OCI-LY7 (cell line): ENCODE measurements at regions not wholly inside any gene's neighbourhood (a gene's known extent, or its start where the extent isn't known, plus 50 kb on each side); places are given as distances from the start of the nearest gene placed in this dataset.

Experiments
- BruUV-seq: library from RNA; stranded (reverse); fragments of 400-500 nt; replicated peaks from 2 replicates; lab custom pipeline; 2021; lab: Mats Ljungman, UMichigan
- CTCF ChIA-PET: fragments of 300-600 bp; sonication (Branson Sonifier 250); formaldehyde crosslinking; loops from one replicate; lab custom pipeline; 2022; ENCODE audit warnings: antibody characterized with exemption; ENCODE audit not compliant: unreplicated experiment; lab: Charles Lee
- POLR2A ChIA-PET: fragments of 300-600 bp; sonication (Branson Sonifier 250); formaldehyde crosslinking; loops from one replicate; lab custom pipeline; 2022; ENCODE audit warnings: antibody characterized with exemption; lab: Charles Lee
- DNase-seq: peaks from one replicate; pipeline ENCODE4 v3.0.0-alpha.2; 2015; ENCODE audit warnings: low spot score
- H2AFZ ChIP-seq: fragments of 200-600 bp; sonication (generic), shearing (Covaris generic); 2 replicates; pipeline ENCODE4 v1.6.1; 2014; ENCODE audit warnings: mild to moderate bottlenecking, antibody characterized with exemption, low read length, moderate library complexity
- H3K27ac ChIP-seq: fragments of 200-600 bp; sonication (generic); 2 replicates; pipeline ENCODE4 v1.5.1; 2014; ENCODE audit warnings: mixed run types, low read depth, mild to moderate bottlenecking, moderate library complexity, low read length, inconsistent platforms; ENCODE audit not compliant: poor library complexity, severe bottlenecking
- H3K36me3 ChIP-seq: fragments of 200-600 bp; sonication (generic); 2 replicates; pipeline ENCODE4 v1.6.1; 2014; ENCODE audit warnings: mild to moderate bottlenecking, antibody characterized with exemption, low read length, moderate library complexity, mixed read lengths; ENCODE audit not compliant: insufficient read depth
- H3K4me1 ChIP-seq: fragments of 200-600 bp; sonication (generic); 2 replicates; pipeline ENCODE4 v1.5.1; 2014; ENCODE audit warnings: mild to moderate bottlenecking, low read length; ENCODE audit not compliant: insufficient read depth, poor library complexity, severe bottlenecking
- H3K4me2 ChIP-seq: fragments of 200-600 bp; sonication (generic); 2 replicates; pipeline ENCODE4 v1.6.1; 2014; ENCODE audit warnings: mild to moderate bottlenecking, low read length
- H3K4me3 ChIP-seq: fragments of 200-600 bp; sonication (generic); 2 replicates; pipeline ENCODE4 v1.5.1; 2014; ENCODE audit warnings: mild to moderate bottlenecking, low read depth, low read length; ENCODE audit not compliant: poor library complexity, severe bottlenecking
- H3K79me2 ChIP-seq: fragments of 200-600 bp; sonication (generic); 2 replicates; pipeline ENCODE4 v1.6.1; 2016; ENCODE audit warnings: low read depth, mild to moderate bottlenecking, low read length, moderate library complexity, mixed read lengths; ENCODE audit not compliant: insufficient read depth
- H3K9me2 ChIP-seq: fragments of 200-600 bp; sonication (generic); 2 replicates; pipeline ENCODE4 v1.6.1; 2016; ENCODE audit warnings: mild to moderate bottlenecking, low read length, mixed read lengths; ENCODE audit not compliant: insufficient read depth
- H3K9me3 ChIP-seq: fragments of 200-600 bp; sonication (generic); 2 replicates; pipeline ENCODE4 v1.6.1; 2014; ENCODE audit warnings: mild to moderate bottlenecking, mixed run types, low read length, mixed read lengths
- H4K20me1 ChIP-seq: fragments of 200-600 bp; sonication (generic); 2 replicates; pipeline ENCODE4 v1.6.1; 2014; ENCODE audit warnings: mild to moderate bottlenecking, antibody characterized with exemption, low read length, moderate library complexity, mixed read lengths; ENCODE audit not compliant: insufficient read depth
- CTCF ChIP-seq: fragments of 200-600 bp; sonication (generic); conservative IDR thresholded peaks from 2 replicates; pipeline ENCODE4 v1.5.1; 2014; ENCODE audit warnings: mild to moderate bottlenecking, antibody characterized with exemption, low read length, moderate library complexity, mixed read lengths
- EZH2phosphoT487 ChIP-seq: fragments of 200-600 bp; sonication (generic); IDR thresholded peaks from 2 replicates; pipeline ENCODE4 v1.6.1; 2018; ENCODE audit warnings: low read depth, borderline replicate concordance, mild to moderate bottlenecking, mixed run types, antibody characterized with exemption, low read length, moderate library complexity, mixed read lengths
- intact Hi-C: fragments of 100-400 bp; cut with micrococcal nuclease; formaldehyde crosslinking; loops from one replicate; pipeline ENCODE4 v1.10.0; 2022; ENCODE audit not compliant: unreplicated experiment

GRCh38 chr3:65234499-65234898 lies 546.7 kb upstream of the ADAMTS9 start:
- POLR2A ChIA-PET = no interaction called here
- BruUV-seq = no TSS peak
- H3K4me3 ChIP-seq = no peak overlapping the region

GRCh38 chr3:65233561-65233960 lies 545.8 kb upstream of the ADAMTS9 start:
- BruUV-seq = no TSS peak
- Histone ChIP-seq H4K20me1 (no peaks in the 10 kb centered on the region), H3K36me3 (no peaks in the 10 kb centered on the region), H2AFZ (no peak overlapping the region), H3K79me2 (no peaks in the 10 kb centered on the region), H3K4me2 (no peak overlapping the region), H3K27ac (no peak overlapping the region), H3K4me1 (no peaks in the 10 kb centered on the region), H3K4me3 (no peak overlapping the region), H3K9me3 (no peaks in the 10 kb centered on the region), H3K9me2 (no peaks in the 10 kb centered on the region)
- ChIA-PET POLR2A (no interaction called here), CTCF (no interaction called here)
- intact Hi-C loops = no loop called here
- TF ChIP-seq EZH2phosphoT487 (no peak), CTCF (no peak)
- DNase-seq = no peak

More at GRCh38 chr3:65234499-65234898, 546.7 kb upstream of the ADAMTS9 start:
- Histone ChIP-seq H3K9me2 (no peaks in the 10 kb centered on the region), H2AFZ (no peak overlapping the region), H3K79me2 (no peaks in the 10 kb centered on the region), H3K36me3 (no peaks in the 10 kb centered on the region), H3K27ac (no peak overlapping the region), H4K20me1 (no peaks in the 10 kb centered on the region), H3K4me2 (no peak overlapping the region), H3K4me1 (no peaks in the 10 kb centered on the region), H3K9me3 (no peaks in the 10 kb centered on the region)
- CTCF ChIA-PET = no interaction called here
- intact Hi-C loops = no loop called here
- no peak for TF ChIP-seq CTCF
- TF ChIP-seq EZH2phosphoT487 = no peak
- DNase-seq = no peak

- no peak overlapping the region for H3K4me2 ChIP-seq
- no peaks in the 10 kb centered on the region for H3K9me3 ChIP-seq
- H3K4me3 ChIP-seq = no peak overlapping the region
- DNase-seq = no peak
- H3K4me1 ChIP-seq = no peaks in the 10 kb centered on the region
- H2AFZ ChIP-seq = no peak overlapping the region
- H3K27ac ChIP-seq = no peak overlapping the region
- TF ChIP-seq CTCF (no peak), EZH2phosphoT487 (no peak)
- POLR2A ChIA-PET = no interaction called here
- no TSS peak for BruUV-seq
- intact Hi-C loops = no loop called here
- H4K20me1 ChIP-seq = no peaks in the 10 kb centered on the region
- no peaks in the 10 kb centered on the region for H3K36me3 ChIP-seq
- no peaks in the 10 kb centered on the region for H3K79me2 ChIP-seq
- CTCF ChIA-PET = no interaction called here
- no peaks in the 10 kb centered on the region for H3K9me2 ChIP-seq
Observed at GRCh38 chr3:65231544-65231943, 543.7 kb upstream of the ADAMTS9 start.
